Umbilical cord (tissue), 1 donor: ENCODE measurements at regions not wholly inside any gene's neighbourhood (a gene's known extent, or its start where the extent isn't known, plus 50 kb on each side); places are given as distances from the start of the nearest gene placed in this dataset.

Experiments used
- DNase-seq: peaks from one replicate; pipeline ENCODE4 v3.0.0-alpha.2; 2015; ENCODE audit warnings: low spot score

DNA sequence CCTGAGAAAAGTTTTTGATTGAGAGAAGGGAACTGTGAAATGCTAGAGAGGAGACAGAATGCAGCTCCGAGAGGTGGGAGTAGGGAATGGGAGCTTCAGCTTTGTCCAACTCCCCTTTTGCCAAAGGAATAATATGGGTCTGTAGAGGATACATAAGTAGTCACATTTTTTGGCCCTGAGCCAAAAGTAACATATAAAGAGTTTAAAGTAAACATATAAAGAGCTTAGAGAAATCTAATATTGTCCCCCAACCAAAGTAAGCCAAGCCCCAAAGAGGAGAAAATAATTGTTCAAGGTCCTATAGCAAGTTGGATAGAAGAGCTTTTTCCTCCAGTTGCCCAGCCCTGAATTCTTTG, 215.1 kb downstream of the TMEM114 start:
- no peak for DNase-seq

- peak; percentile 17 for DNase-seq
Measured at GRCh38 chr16:8374586-8375231, 215.6 kb downstream of the TMEM114 start.

- DNase-seq: no peak
Measured at GRCh38 chr16:8373676-8374431, 216.5 kb downstream of the TMEM114 start.

- DNase-seq: no peak
Measured at GRCh38 chr16:8372141-8372540, 218.2 kb downstream of the TMEM114 start.

GRCh38 chr16:8370374-8371270, 219.7 kb downstream of the TMEM114 start:
- no peak for DNase-seq

DNA sequence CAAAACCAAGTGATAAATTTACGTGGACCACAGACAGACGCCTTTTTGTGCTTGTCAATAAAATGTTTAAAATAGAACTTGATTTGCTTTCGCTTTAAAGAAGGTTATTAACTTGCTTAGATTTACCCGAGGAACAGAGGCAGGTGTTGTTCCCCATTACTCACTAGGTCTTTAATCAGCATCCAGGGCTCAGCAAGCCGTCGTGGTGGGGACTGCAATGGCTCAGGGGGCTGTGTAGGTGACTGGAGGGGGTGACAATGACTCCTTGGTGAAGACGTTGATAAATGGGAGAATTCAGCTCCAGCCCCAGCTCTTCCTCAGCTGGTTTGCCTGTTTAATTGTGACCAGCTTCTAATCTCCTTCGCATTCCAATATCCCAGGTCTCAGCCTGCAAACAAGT, 231.4 kb downstream of the TMEM114 start:
- DNase-seq: no peak

GRCh38 chr16:8355675-8356074, 234.6 kb downstream of the TMEM114 start:
- peak; percentile 58 for DNase-seq

DNA sequence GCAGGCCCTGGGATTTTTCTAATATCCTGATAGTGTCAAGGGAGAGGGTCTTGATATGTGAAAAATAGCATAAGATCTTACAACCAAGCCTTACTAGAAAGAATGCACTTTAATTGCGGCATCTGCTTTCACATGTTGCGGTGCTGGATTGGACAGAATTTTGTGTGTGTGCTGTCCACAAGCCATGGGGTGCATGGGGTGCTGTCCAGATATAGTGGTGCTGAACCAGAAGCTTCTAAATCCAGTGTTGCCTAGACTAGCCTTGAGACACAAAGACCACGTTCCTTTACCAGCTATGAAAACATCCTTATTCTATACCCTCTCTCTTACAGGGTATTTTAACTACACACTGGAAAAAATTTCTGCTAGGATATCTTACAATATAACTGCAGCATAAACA, 244.0 kb downstream of the TMEM114 start:
- DNase-seq: peak; percentile 49

DNA sequence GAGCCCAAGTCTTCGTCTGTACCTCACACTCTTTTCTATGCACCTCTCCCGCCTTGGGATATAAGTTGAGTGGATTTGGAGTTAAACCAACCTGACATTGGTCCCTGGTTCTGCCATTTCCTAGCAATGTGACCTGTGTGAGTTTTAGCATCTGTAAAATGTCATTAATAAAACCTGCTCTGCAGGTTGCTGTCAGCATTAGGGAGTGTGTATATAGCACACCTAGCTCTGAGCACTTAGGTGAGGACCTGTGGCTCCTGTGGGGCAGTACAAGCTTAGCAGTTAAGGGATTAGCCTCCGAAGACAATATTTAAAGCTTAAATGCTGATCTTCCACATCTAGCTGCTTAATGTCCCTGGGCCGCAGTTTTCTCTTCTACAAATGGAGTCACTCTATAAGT, 248.0 kb downstream of the TMEM114 start:
- DNase-seq: no peak

GRCh38 chr16:8330761-8331160, 259.6 kb downstream of the TMEM114 start:
- no peak for DNase-seq

GRCh38 chr16:8326232-8326631, 264.1 kb downstream of the TMEM114 start:
- no peak for DNase-seq

DNA sequence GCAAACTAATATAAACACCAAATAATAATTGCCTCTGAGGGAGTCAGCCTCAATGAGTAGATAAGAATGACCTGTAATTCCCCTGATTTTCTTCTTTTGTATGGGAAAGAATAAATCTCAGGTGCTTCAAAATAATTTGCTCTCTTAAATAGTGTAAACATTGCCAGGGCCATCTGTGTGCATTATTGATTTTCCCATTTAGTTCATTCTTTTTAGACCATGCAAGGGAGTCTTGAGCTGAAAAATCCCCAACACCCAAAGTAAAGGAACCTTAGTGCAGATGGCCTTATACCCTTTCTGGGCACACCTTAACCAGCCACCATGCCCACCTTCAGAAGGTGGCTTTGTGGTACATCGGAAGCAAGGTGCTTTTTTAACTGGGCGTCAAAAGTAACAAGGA, 267.2 kb downstream of the TMEM114 start:
- no peak for DNase-seq

DNA sequence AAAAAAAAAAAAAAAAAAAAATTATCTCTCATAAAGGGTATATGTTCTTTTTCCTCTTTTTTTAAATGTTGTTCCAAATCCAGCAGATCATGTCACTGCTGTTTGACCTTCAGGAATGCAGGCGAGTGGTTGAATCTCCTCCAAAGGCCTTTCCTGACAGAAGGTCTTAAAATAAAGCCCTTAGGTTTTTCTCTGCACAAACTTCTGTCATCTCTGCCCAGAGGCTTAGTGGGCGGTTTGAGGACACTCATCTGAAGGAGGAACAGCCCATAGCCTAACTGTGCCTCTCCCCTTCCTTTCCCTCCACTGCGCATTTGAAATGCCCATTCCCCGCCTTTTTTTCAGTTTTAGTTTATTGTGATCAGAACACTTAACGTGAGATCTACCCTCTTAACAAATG, 270.2 kb downstream of the TMEM114 start:
- DNase-seq: peak; percentile 84

GRCh38 chr16:8310816-8311215, 279.5 kb downstream of the TMEM114 start:
- no peak for DNase-seq

DNA sequence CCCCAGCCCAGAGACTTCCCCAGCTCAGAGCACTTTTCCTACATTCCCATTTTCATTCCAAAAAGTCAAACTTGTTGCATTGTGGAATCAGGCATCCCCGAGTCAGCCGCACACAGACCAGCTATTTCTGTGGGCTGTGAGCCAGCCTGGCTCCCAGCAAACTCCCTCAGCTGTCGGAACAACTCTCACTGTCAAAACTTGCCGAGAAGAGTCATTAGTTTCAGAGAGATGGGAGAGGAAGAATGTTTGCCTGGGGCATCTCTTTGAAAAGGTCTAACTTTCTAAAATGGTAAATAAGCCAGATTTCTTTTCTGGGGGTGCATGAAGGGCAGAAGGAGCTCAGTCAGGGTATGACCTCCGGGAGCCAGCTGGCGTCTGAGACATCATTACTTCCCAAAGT, 280.0 kb downstream of the TMEM114 start:
- DNase-seq: peak; percentile 38

- no peak for DNase-seq
Measured at GRCh38 chr16:8305201-8305600, 285.1 kb downstream of the TMEM114 start.

GRCh38 chr16:8299635-8300034, 290.7 kb downstream of the TMEM114 start:
- DNase-seq: no peak

DNA sequence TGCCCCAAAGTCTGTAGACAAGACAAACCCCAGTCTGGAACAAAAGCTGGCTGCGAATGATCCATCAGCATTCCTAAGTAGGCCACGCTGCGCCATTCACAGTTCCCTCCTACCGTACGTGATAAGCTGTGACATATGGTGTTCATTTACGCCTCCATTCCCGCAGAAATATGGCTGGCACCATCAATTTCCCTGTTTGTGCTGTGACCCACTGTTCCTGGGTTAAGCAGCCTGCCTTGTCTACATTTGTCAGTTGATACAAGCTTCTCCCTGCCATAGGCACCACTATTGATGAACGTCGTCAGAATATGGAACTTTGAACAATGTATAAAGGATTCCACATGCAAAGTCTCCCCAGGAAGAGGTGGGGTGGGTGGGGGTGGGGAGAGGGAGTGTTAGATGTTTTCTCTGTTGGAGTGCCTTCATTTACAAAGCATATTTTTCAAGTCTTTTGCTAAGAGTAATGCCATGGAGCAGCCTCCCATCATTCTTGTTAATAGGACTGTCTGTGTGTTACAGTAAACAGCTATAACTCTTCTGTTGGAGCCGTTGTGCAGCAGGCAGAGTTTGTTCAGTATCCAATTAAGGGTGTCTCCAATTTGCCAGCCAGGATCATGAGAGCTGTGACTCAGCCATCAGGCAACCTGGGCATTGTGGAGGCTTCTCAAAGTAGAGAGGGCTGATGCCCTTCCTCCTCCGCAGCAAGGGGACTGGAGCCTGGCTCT, 294.6 kb downstream of the TMEM114 start:
- no peak for DNase-seq

DNA sequence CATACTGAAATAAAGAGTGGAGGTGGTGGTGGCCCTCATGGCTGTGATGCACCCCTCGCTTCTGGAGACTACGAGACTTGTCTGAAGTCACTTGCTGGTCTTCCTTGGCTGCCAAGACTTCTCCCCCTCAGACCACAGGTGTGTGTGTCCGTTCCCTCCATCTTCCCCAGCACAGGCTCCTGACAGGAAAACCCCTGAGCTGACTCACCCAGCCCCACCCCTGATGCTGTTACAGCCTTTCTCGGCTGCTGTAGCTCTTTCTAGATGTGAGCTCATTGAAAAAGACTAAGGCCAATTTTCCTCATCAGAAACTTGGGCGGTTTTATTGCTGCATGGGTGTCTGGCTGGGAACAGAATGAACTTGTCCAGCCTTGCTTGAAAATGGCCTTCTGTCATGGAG, 296.9 kb downstream of the TMEM114 start:
- no peak for DNase-seq

GRCh38 chr16:8292271-8292670, 298.0 kb downstream of the TMEM114 start:
- no peak for DNase-seq

DNA sequence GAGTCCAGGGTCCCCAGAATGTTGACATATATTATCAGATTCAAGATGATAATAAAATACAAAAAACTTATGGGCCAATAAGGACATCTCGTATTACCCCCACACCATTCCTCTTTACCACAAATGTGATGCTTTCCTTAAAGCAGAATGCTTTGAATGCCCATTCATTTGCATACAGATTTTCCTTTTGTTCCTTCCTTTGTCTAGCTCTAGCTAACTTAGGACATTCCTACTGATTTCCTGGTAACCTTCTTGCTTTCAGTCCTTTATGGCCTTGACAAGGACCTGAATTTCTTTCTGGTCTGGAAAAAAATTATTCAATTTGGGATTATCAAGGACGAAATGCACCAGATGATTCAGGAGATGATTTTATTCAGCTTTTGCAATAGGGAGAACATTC, 304.0 kb downstream of the TMEM114 start:
- no peak for DNase-seq

- DNase-seq: no peak
Measured at GRCh38 chr16:8283195-8283594, 307.1 kb downstream of the TMEM114 start.
